Skeletal muscle tissue (tissue), 3 donors: ENCODE measurements at regions not wholly inside any gene's neighbourhood (a gene's known extent, or its start where the extent isn't known, plus 50 kb on each side); places are given as distances from the start of the nearest gene placed in this dataset.

Source experiments
- H3K27ac ChIP-seq: one replicate; pipeline ENCODE4 v1.7.0; 2013; ENCODE audit warnings: mild to moderate bottlenecking, low read depth, low read length, inconsistent platforms
- H3K27me3 ChIP-seq, 3 donors: one replicate each; pipeline ENCODE4 v1.7.0; 2013; ENCODE audit warnings: low read length in 3 of 3; ENCODE audit not compliant: control insufficient read depth in 3 of 3, insufficient read depth in 3 of 3
- H3K36me3 ChIP-seq, 3 donors: one replicate each; pipeline ENCODE4 v1.7.0; 2013; ENCODE audit warnings: low read length in 3 of 3; ENCODE audit not compliant: control insufficient read depth in 3 of 3, insufficient read depth in 3 of 3
- H3K4me1 ChIP-seq, 3 donors: one replicate each; pipeline ENCODE4 v1.7.0; 2013; ENCODE audit warnings: low read length in 3 of 3, mild to moderate bottlenecking in 3 of 3; ENCODE audit not compliant: control insufficient read depth in 3 of 3, insufficient read depth in 3 of 3
- H3K4me3 ChIP-seq, 3 donors: one replicate each; pipeline ENCODE4 v1.7.0; 2013; ENCODE audit warnings: low read length in 3 of 3
- H3K9ac ChIP-seq, 3 donors: one replicate each; pipeline ENCODE4 v1.7.0; 2013; ENCODE audit warnings: low read length in 3 of 3, mild to moderate bottlenecking in 3 of 3, moderate library complexity in 2 of 3, low read depth in 1 of 3
- H3K9me3 ChIP-seq, 3 donors: one replicate each; pipeline ENCODE4 v1.7.0; 2013; ENCODE audit warnings: low read length in 3 of 3; ENCODE audit not compliant: control insufficient read depth in 3 of 3
- donor health status: Osteomylitis.

- Histone ChIP-seq H3K9ac (no peak overlapping the region), H3K27me3 (no peaks in the 10 kb centered on the region), H3K9me3 (no peaks in the 10 kb centered on the region), H3K36me3 (no peaks in the 10 kb centered on the region), H3K4me3 (no peak overlapping the region), H3K27ac (no peak overlapping the region), H3K4me1 (no peaks in the 10 kb centered on the region)
Observed at GRCh38 chr12:71303199-71303598, 136.4 kb upstream of the LGR5 start.

GRCh38 chr12:71300772-71301675 lies 138.6 kb upstream of the LGR5 start:
- Histone ChIP-seq H3K27ac (no peak overlapping the region), H3K4me3 (no peak overlapping the region), H3K27me3 (no peaks in the 10 kb centered on the region), H3K4me1 (no peaks in the 10 kb centered on the region), H3K36me3 (no peaks in the 10 kb centered on the region), H3K9me3 (no peaks in the 10 kb centered on the region), H3K9ac (no peak overlapping the region)

GRCh38 chr12:71299541-71300376 lies 139.8 kb upstream of the LGR5 start:
- Histone ChIP-seq H3K4me3 (no peak overlapping the region), H3K27me3 (no peaks in the 10 kb centered on the region), H3K9ac (no peak overlapping the region), H3K4me1 (no peaks in the 10 kb centered on the region), H3K9me3 (no peaks in the 10 kb centered on the region), H3K36me3 (no peaks in the 10 kb centered on the region), H3K27ac (no peak overlapping the region)

GRCh38 chr12:71297930-71298329 lies 140.1 kb upstream of the TSPAN8 start:
- Histone ChIP-seq H3K9ac (no peak overlapping the region), H3K9me3 (no peaks in the 10 kb centered on the region), H3K27ac (no peak overlapping the region), H3K27me3 (no peaks in the 10 kb centered on the region), H3K4me1 (no peaks in the 10 kb centered on the region), H3K36me3 (no peaks in the 10 kb centered on the region), H3K4me3 (no peak overlapping the region)

GRCh38 chr12:71295953-71296352 lies 138.2 kb upstream of the TSPAN8 start:
- Histone ChIP-seq H3K4me1 (no peaks in the 10 kb centered on the region), H3K27ac (no peak overlapping the region), H3K4me3 (no peak overlapping the region), H3K9me3 (no peaks in the 10 kb centered on the region), H3K36me3 (no peaks in the 10 kb centered on the region), H3K27me3 (no peaks in the 10 kb centered on the region), H3K9ac (no peak overlapping the region)

GRCh38 chr12:71291746-71292145 lies 133.9 kb upstream of the TSPAN8 start:
- Histone ChIP-seq H3K27ac (no peak overlapping the region), H3K4me1 (no peaks in the 10 kb centered on the region), H3K27me3 (no peaks in the 10 kb centered on the region), H3K9ac (no peak overlapping the region), H3K4me3 (no peak overlapping the region), H3K9me3 (no peaks in the 10 kb centered on the region), H3K36me3 (no peaks in the 10 kb centered on the region)

- Histone ChIP-seq H3K4me3 (no peak overlapping the region), H3K36me3 (no peaks in the 10 kb centered on the region), H3K4me1 (no peaks in the 10 kb centered on the region), H3K27ac (no peak overlapping the region), H3K9ac (no peak overlapping the region), H3K9me3 (no peaks in the 10 kb centered on the region), H3K27me3 (no peaks in the 10 kb centered on the region)
Observed at GRCh38 chr12:71283883-71284282, 126.1 kb upstream of the TSPAN8 start.

GRCh38 chr12:71282925-71283324 lies 125.1 kb upstream of the TSPAN8 start:
- Histone ChIP-seq H3K4me3 (no peak overlapping the region), H3K4me1 (no peaks in the 10 kb centered on the region), H3K9me3 (no peaks in the 10 kb centered on the region), H3K27me3 (no peaks in the 10 kb centered on the region), H3K9ac (no peak overlapping the region), H3K27ac (no peak overlapping the region), H3K36me3 (no peaks in the 10 kb centered on the region)

- Histone ChIP-seq H3K27me3 (no peaks in the 10 kb centered on the region), H3K9ac (no peak overlapping the region), H3K27ac (no peak overlapping the region), H3K4me1 (no peaks in the 10 kb centered on the region), H3K9me3 (no peaks in the 10 kb centered on the region), H3K36me3 (no peaks in the 10 kb centered on the region), H3K4me3 (no peak overlapping the region)
Observed at GRCh38 chr12:71282020-71282419, 124.2 kb upstream of the TSPAN8 start.

- H3K27me3 ChIP-seq, result no peaks in the 10 kb centered on the region
- no peak overlapping the region for H3K27ac ChIP-seq
- no peaks in the 10 kb centered on the region for H3K9me3 ChIP-seq
- H3K36me3 ChIP-seq, result no peaks in the 10 kb centered on the region
- no peaks in the 10 kb centered on the region for H3K4me1 ChIP-seq
- no peak overlapping the region for H3K4me3 ChIP-seq
- H3K9ac ChIP-seq, result no peak overlapping the region
Observed at GRCh38 chr12:71281425-71281824, 123.6 kb upstream of the TSPAN8 start.
